WTC11 (cell line): ENCODE measurements at regions not wholly inside any gene's neighbourhood (a gene's known extent, or its start where the extent isn't known, plus 50 kb on each side); places are given as distances from the start of the nearest gene placed in this dataset.

ENCODE experiments used
- FOXK1 ChIP-seq: sonication (generic); formaldehyde crosslinking; IDR thresholded peaks from 2 replicates; pipeline ENCODE4 v1.8.0; 2022; ENCODE audit warnings: mild to moderate bottlenecking, moderate library complexity, missing genetic modification reagents
- GABPB1 ChIP-seq: sonication (generic); formaldehyde crosslinking; IDR thresholded peaks from 2 replicates; pipeline ENCODE4 v1.8.1; 2023; ENCODE audit warnings: mild to moderate bottlenecking, missing genetic modification reagents
- GRHL2 ChIP-seq: fragments of 250-450 bp; sonication (Bioruptor Pico); IDR thresholded peaks from 2 replicates; pipeline ENCODE4 v1.8.0; 2022; ENCODE audit warnings: mild to moderate bottlenecking, moderate library complexity; ENCODE audit not compliant: insufficient replicate concordance, severe bottlenecking
- KAT7 ChIP-seq: sonication (generic); formaldehyde crosslinking; IDR thresholded peaks from 2 replicates; pipeline ENCODE4 v1.8.1; 2023; ENCODE audit warnings: missing genetic modification reagents, mild to moderate bottlenecking, borderline replicate concordance
- MXD4 ChIP-seq: fragments of 250-450 bp; sonication (Bioruptor Pico); IDR thresholded peaks from 2 replicates; pipeline ENCODE4 v1.8.0; 2021; ENCODE audit warnings: mild to moderate bottlenecking, moderate library complexity, borderline replicate concordance
- TF ChIP-seq, protein P1 (sequence below): fragments of 250-450 bp; sonication (Bioruptor Pico); IDR thresholded peaks from 2 replicates; pipeline ENCODE4 v1.9.0; 2021; ENCODE audit warnings: mild to moderate bottlenecking, borderline replicate concordance
- TF ChIP-seq, protein P2 (sequence below): sonication (generic); formaldehyde crosslinking; IDR thresholded peaks from 2 replicates; pipeline ENCODE4 v1.8.1; 2022; ENCODE audit warnings: low read depth, mild to moderate bottlenecking, moderate library complexity, missing genetic modification reagents, borderline replicate concordance
- TF ChIP-seq, protein P3 (sequence below): sonication (generic); formaldehyde crosslinking; IDR thresholded peaks from 2 replicates; pipeline ENCODE4 v1.8.1; 2022; ENCODE audit warnings: mild to moderate bottlenecking, moderate library complexity, missing genetic modification reagents
- TF ChIP-seq, protein P4 (sequence below): fragments of 200-600 bp; IDR thresholded peaks from 2 replicates; pipeline ENCODE4 v1.8.0; 2022; ENCODE audit warnings: antibody characterized with exemption
- TF ChIP-seq, protein P5 (sequence below): fragments of 250-450 bp; sonication (Bioruptor Pico); IDR thresholded peaks from 2 replicates; pipeline ENCODE4 v1.8.0; 2021; ENCODE audit warnings: mild to moderate bottlenecking
- TF ChIP-seq, protein P6 (sequence below): sonication (generic); formaldehyde crosslinking; IDR thresholded peaks from 2 replicates; pipeline ENCODE4 v1.8.0; 2022; ENCODE audit warnings: missing genetic modification reagents
- TF ChIP-seq, protein P7 (sequence below): sonication (generic); formaldehyde crosslinking; IDR thresholded peaks from 2 replicates; pipeline ENCODE4 v1.8.1; 2022; ENCODE audit warnings: low read depth, missing genetic modification reagents, borderline replicate concordance

DNA sequence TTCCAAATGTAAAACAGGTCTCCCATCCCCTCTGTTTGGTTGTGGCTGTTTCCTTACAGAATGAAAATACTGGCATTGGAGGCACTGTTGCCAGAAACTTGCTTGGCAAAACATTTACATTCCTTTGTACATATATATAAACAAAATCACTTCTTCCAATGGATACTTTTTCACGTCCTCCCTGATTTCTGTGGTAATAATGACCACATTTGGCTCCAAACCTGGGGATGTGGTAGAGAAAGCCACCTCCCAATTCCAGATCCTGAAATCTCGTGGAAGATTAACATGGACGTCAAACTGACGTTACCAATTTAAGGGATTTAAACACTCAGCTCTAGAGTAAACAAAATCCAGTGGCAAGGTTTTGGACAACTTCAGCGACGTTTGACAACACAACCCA lies 370.8 kb upstream of the ZFHX3 start (continued):
- TF ChIP-seq, protein P1, sequence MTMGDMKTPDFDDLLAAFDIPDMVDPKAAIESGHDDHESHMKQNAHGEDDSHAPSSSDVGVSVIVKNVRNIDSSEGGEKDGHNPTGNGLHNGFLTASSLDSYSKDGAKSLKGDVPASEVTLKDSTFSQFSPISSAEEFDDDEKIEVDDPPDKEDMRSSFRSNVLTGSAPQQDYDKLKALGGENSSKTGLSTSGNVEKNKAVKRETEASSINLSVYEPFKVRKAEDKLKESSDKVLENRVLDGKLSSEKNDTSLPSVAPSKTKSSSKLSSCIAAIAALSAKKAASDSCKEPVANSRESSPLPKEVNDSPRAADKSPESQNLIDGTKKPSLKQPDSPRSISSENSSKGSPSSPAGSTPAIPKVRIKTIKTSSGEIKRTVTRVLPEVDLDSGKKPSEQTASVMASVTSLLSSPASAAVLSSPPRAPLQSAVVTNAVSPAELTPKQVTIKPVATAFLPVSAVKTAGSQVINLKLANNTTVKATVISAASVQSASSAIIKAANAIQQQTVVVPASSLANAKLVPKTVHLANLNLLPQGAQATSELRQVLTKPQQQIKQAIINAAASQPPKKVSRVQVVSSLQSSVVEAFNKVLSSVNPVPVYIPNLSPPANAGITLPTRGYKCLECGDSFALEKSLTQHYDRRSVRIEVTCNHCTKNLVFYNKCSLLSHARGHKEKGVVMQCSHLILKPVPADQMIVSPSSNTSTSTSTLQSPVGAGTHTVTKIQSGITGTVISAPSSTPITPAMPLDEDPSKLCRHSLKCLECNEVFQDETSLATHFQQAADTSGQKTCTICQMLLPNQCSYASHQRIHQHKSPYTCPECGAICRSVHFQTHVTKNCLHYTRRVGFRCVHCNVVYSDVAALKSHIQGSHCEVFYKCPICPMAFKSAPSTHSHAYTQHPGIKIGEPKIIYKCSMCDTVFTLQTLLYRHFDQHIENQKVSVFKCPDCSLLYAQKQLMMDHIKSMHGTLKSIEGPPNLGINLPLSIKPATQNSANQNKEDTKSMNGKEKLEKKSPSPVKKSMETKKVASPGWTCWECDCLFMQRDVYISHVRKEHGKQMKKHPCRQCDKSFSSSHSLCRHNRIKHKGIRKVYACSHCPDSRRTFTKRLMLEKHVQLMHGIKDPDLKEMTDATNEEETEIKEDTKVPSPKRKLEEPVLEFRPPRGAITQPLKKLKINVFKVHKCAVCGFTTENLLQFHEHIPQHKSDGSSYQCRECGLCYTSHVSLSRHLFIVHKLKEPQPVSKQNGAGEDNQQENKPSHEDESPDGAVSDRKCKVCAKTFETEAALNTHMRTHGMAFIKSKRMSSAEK (CRISPR knock-in tag) = no peak
- TF ChIP-seq MXD4 (no peak), GRHL2 (CRISPR knock-in tag) (no peak), FOXK1 (CRISPR knock-in tag) (no peak), GABPB1 (CRISPR knock-in tag) (no peak), KAT7 (CRISPR knock-in tag) (no peak)
- TF ChIP-seq, protein P2, sequence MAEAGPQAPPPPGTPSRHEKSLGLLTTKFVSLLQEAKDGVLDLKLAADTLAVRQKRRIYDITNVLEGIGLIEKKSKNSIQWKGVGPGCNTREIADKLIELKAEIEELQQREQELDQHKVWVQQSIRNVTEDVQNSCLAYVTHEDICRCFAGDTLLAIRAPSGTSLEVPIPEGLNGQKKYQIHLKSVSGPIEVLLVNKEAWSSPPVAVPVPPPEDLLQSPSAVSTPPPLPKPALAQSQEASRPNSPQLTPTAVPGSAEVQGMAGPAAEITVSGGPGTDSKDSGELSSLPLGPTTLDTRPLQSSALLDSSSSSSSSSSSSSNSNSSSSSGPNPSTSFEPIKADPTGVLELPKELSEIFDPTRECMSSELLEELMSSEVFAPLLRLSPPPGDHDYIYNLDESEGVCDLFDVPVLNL = no peak
- TF ChIP-seq, protein P3, sequence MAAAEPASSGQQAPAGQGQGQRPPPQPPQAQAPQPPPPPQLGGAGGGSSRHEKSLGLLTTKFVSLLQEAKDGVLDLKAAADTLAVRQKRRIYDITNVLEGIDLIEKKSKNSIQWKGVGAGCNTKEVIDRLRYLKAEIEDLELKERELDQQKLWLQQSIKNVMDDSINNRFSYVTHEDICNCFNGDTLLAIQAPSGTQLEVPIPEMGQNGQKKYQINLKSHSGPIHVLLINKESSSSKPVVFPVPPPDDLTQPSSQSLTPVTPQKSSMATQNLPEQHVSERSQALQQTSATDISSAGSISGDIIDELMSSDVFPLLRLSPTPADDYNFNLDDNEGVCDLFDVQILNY (CRISPR knock-in tag) = no peak
- TF ChIP-seq, protein P4, sequence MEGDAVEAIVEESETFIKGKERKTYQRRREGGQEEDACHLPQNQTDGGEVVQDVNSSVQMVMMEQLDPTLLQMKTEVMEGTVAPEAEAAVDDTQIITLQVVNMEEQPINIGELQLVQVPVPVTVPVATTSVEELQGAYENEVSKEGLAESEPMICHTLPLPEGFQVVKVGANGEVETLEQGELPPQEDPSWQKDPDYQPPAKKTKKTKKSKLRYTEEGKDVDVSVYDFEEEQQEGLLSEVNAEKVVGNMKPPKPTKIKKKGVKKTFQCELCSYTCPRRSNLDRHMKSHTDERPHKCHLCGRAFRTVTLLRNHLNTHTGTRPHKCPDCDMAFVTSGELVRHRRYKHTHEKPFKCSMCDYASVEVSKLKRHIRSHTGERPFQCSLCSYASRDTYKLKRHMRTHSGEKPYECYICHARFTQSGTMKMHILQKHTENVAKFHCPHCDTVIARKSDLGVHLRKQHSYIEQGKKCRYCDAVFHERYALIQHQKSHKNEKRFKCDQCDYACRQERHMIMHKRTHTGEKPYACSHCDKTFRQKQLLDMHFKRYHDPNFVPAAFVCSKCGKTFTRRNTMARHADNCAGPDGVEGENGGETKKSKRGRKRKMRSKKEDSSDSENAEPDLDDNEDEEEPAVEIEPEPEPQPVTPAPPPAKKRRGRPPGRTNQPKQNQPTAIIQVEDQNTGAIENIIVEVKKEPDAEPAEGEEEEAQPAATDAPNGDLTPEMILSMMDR = no peak
- TF ChIP-seq, protein P5, sequence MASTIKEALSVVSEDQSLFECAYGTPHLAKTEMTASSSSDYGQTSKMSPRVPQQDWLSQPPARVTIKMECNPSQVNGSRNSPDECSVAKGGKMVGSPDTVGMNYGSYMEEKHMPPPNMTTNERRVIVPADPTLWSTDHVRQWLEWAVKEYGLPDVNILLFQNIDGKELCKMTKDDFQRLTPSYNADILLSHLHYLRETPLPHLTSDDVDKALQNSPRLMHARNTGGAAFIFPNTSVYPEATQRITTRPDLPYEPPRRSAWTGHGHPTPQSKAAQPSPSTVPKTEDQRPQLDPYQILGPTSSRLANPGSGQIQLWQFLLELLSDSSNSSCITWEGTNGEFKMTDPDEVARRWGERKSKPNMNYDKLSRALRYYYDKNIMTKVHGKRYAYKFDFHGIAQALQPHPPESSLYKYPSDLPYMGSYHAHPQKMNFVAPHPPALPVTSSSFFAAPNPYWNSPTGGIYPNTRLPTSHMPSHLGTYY (CRISPR knock-in tag) = no peak
- TF ChIP-seq, protein P6, sequence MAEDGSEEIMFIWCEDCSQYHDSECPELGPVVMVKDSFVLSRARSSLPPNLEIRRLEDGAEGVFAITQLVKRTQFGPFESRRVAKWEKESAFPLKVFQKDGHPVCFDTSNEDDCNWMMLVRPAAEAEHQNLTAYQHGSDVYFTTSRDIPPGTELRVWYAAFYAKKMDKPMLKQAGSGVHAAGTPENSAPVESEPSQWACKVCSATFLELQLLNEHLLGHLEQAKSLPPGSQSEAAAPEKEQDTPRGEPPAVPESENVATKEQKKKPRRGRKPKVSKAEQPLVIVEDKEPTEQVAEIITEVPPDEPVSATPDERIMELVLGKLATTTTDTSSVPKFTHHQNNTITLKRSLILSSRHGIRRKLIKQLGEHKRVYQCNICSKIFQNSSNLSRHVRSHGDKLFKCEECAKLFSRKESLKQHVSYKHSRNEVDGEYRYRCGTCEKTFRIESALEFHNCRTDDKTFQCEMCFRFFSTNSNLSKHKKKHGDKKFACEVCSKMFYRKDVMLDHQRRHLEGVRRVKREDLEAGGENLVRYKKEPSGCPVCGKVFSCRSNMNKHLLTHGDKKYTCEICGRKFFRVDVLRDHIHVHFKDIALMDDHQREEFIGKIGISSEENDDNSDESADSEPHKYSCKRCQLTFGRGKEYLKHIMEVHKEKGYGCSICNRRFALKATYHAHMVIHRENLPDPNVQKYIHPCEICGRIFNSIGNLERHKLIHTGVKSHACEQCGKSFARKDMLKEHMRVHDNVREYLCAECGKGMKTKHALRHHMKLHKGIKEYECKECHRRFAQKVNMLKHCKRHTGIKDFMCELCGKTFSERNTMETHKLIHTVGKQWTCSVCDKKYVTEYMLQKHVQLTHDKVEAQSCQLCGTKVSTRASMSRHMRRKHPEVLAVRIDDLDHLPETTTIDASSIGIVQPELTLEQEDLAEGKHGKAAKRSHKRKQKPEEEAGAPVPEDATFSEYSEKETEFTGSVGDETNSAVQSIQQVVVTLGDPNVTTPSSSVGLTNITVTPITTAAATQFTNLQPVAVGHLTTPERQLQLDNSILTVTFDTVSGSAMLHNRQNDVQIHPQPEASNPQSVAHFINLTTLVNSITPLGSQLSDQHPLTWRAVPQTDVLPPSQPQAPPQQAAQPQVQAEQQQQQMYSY (CRISPR knock-in tag) = no peak
- TF ChIP-seq, protein P7, sequence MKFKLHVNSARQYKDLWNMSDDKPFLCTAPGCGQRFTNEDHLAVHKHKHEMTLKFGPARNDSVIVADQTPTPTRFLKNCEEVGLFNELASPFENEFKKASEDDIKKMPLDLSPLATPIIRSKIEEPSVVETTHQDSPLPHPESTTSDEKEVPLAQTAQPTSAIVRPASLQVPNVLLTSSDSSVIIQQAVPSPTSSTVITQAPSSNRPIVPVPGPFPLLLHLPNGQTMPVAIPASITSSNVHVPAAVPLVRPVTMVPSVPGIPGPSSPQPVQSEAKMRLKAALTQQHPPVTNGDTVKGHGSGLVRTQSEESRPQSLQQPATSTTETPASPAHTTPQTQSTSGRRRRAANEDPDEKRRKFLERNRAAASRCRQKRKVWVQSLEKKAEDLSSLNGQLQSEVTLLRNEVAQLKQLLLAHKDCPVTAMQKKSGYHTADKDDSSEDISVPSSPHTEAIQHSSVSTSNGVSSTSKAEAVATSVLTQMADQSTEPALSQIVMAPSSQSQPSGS (CRISPR knock-in tag) = no peak
